ENCODE measurements at regions not wholly inside any gene's neighbourhood (a gene's known extent, or its start where the extent isn't known, plus 50 kb on each side); places are given as distances from the start of the nearest gene placed in this dataset.

DNA sequence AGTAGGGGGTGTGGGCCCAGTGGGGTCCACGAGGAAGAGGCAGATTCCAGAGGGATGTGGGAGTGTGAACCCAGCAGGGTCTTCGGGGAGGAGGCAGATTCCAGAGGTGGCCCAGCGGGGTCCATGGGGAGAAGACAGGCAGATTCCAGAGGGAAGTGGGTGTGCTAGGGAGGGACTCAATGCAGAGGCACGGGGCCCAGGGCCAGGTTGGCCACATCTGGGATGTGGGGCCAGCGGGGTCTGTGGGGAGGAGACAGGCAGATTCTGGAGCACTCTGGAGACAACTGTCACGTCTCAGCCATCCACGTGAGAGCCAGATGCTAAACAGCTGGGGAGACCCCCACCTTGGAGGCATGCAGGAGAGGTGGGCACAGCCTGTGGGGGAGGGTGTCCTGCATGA is 582.6 kb downstream of the TBC1D22A start:
- TF ChIP-seq, protein P1, sequence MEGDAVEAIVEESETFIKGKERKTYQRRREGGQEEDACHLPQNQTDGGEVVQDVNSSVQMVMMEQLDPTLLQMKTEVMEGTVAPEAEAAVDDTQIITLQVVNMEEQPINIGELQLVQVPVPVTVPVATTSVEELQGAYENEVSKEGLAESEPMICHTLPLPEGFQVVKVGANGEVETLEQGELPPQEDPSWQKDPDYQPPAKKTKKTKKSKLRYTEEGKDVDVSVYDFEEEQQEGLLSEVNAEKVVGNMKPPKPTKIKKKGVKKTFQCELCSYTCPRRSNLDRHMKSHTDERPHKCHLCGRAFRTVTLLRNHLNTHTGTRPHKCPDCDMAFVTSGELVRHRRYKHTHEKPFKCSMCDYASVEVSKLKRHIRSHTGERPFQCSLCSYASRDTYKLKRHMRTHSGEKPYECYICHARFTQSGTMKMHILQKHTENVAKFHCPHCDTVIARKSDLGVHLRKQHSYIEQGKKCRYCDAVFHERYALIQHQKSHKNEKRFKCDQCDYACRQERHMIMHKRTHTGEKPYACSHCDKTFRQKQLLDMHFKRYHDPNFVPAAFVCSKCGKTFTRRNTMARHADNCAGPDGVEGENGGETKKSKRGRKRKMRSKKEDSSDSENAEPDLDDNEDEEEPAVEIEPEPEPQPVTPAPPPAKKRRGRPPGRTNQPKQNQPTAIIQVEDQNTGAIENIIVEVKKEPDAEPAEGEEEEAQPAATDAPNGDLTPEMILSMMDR (IDR thresholded peaks at IDR 0.05; ENCODE audit: insufficient read depth, low read length, severe bottlenecking): no peak
- DNase-seq (ENCODE audit: low read depth): no peak
- Histone ChIP-seq H3K27me3 (ENCODE audit: control insufficient read depth, insufficient read depth, low read length) (no peaks in the 10 kb centered on the region), H3K36me3 (ENCODE audit: control insufficient read depth, insufficient read depth, low read length) (no peaks in the 10 kb centered on the region), H3K4me3 (ENCODE audit: low read depth, low read length) (no peak overlapping the region)
- FAIRE-seq: no peak

DNA sequence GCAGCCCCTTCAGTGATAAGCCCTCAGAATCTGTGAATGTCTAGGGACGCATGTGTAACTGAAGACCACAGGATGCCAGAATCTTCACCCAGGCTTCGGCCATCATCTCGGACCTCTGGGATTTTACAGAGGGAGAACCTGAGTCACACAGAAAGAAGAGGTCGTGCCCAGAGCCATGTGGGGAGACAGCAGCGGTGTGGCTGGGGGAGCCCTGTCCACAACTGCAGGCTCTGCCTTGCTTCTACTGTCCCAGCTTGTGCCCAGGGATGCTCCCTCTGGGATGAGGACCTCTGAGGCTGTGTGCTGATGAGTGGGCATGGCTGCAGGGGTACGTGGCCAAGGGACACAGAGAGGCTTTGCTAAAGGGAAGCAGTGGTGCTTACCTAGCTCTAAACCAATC is 582.0 kb downstream of the TBC1D22A start:
- FAIRE-seq: no peak
- DNase-seq (ENCODE audit: low read depth): no peak
- no peaks in the 10 kb centered on the region for H3K27me3 ChIP-seq (ENCODE audit: control insufficient read depth, insufficient read depth, low read length)

DNA sequence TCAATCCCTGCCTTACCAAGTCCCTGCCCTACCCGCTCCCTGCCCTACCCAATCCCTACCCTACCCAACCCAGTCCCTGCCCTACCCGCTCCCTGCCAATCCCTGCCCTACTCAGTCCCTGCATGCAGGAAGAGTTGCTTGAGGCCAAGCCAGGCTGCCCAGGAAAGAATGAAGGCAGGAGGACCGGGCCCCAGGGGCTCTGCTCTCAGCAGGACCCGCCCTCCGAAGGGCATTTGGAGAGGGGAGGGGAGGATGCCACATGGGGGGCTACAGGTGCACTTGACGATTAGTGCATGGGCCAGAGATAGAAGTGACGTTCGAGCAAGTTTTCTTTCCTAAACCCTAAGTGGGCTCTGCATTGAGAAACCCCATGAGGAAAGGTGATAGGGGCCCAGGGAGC is 581.2 kb downstream of the TBC1D22A start:
- peak; percentile 13 for FAIRE-seq
- TF ChIP-seq, protein P1 (IDR thresholded peaks at IDR 0.05; ENCODE audit: insufficient read depth, low read length, severe bottlenecking): no peak
- Histone ChIP-seq H3K27me3 (ENCODE audit: control insufficient read depth, insufficient read depth, low read length) (no peaks in the 10 kb centered on the region), H3K36me3 (ENCODE audit: control insufficient read depth, insufficient read depth, low read length) (no peaks in the 10 kb centered on the region), H3K4me3 (ENCODE audit: low read depth, low read length) (no peak overlapping the region)
- DNase-seq (ENCODE audit: low read depth): no peak

More for the DNA sequence above, 582.0 kb downstream of the TBC1D22A start:
- TF ChIP-seq, protein P1 (IDR thresholded peaks at IDR 0.05; ENCODE audit: insufficient read depth, low read length, severe bottlenecking): no peak
- H3K36me3 ChIP-seq (ENCODE audit: control insufficient read depth, insufficient read depth, low read length): no peaks in the 10 kb centered on the region
- no peak overlapping the region for H3K4me3 ChIP-seq (ENCODE audit: low read depth, low read length)

DNA sequence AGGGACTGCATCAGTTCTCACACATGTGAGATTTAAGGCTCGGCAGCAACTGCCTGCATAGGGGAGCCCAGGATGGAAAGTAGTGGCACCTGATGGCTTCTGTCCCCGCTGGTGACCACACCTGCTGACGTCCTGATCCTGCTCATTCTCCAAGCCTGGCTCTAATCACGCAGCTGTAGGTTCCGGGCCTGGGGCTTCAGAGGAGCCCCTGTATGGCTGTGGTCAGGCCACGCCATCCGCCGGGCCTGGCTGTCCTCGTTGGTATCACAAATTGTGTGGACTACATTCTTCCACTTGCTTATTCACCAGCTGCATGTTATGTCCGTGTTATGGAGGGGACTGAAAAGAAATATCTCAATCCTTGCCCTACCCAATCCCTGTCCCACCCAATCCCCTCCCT is 580.0 kb downstream of the TBC1D22A start:
- DNase-seq (ENCODE audit: low read depth): no peak
- TF ChIP-seq, protein P1 (IDR thresholded peaks at IDR 0.05; ENCODE audit: insufficient read depth, low read length, severe bottlenecking): no peak
- Histone ChIP-seq H3K4me3 (ENCODE audit: low read depth, low read length) (no peak overlapping the region), H3K36me3 (ENCODE audit: control insufficient read depth, insufficient read depth, low read length) (no peaks in the 10 kb centered on the region), H3K27me3 (ENCODE audit: control insufficient read depth, insufficient read depth, low read length) (no peaks in the 10 kb centered on the region)
- no peak for FAIRE-seq

DNA sequence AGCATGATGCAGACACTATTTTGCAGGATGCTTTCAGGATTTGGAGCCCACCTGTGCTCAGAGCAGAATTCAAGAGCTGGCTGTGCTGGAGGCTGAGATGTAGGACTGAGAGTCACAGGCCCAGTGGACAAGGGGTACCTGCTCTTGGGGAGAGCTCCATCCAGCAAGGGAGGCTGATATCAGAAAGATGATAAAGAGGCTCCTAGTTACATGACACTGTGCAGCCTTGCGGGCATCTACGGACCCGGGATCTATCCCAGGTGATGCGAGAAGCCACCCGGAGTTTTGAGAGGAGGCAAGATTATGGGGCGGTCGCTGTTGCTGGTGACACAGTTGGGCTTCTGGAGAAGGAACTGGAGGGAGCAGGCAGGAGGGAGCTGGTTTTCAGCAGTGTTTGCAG is 579.0 kb downstream of the TBC1D22A start:
- DNase-seq (ENCODE audit: low read depth) (no peak), FAIRE-seq (no peak)
- no peaks in the 10 kb centered on the region for H3K36me3 ChIP-seq (ENCODE audit: control insufficient read depth, insufficient read depth, low read length)
- TF ChIP-seq, protein P1 (IDR thresholded peaks at IDR 0.05; ENCODE audit: insufficient read depth, low read length, severe bottlenecking): no peak
- no peak overlapping the region for H3K4me3 ChIP-seq (ENCODE audit: low read depth, low read length)
- H3K27me3 ChIP-seq (ENCODE audit: control insufficient read depth, insufficient read depth, low read length): no peaks in the 10 kb centered on the region

DNA sequence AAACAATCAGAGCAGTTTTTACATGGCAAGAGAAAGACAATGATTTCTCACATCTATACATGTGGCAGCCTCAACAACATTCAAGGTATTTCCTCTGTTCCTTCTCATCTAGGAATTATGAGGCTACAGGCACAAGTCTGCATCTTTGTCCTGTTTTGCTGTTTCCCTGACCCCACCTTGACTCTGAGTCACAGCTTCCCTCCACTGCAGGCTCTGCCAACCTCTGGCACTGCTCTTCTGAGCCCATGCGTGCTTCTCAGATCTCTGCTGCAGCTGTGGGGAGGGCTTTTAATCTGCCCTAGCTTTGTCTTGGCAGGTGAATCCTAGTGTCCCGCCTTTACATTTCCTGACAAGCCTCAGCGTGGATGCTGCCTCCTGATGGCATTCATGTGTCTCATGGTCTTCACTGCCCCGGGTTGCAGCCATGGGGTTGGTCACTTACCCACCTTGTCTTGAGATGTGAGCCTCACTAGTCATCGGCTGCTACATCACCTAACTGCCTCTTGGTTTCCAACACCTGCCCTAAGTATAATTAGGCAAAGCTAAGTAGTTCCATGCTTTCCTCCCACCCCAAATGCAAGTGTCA is 578.5 kb downstream of the TBC1D22A start:
- DNase-seq (ENCODE audit: low read depth): no peak
- H3K4me3 ChIP-seq (ENCODE audit: low read depth, low read length): no peak overlapping the region
- no peaks in the 10 kb centered on the region for H3K36me3 ChIP-seq (ENCODE audit: control insufficient read depth, insufficient read depth, low read length)
- H3K27me3 ChIP-seq (ENCODE audit: control insufficient read depth, insufficient read depth, low read length): no peaks in the 10 kb centered on the region
- TF ChIP-seq, protein P1 (IDR thresholded peaks at IDR 0.05; ENCODE audit: insufficient read depth, low read length, severe bottlenecking): no peak
- FAIRE-seq: no peak

All from bronchial epithelial cell (primary cell).